AG10803 (cell line): ENCODE measurements at regions not wholly inside any gene's neighbourhood (a gene's known extent, or its start where the extent isn't known, plus 50 kb on each side); places are given as distances from the start of the nearest gene placed in this dataset.

Experiments used
- DNase-seq: peaks from one replicate; pipeline ENCODE4 v3.0.0; 2010; ENCODE audit warnings: low read depth
- H3K4me3 ChIP-seq: 2 replicates; pipeline ENCODE4 v1.5.1; 2011; ENCODE audit warnings: mild to moderate bottlenecking, low read length, control low read depth
- CTCF ChIP-seq: conservative IDR thresholded peaks from 2 replicates; pipeline ENCODE4 v1.5.1; 2011; ENCODE audit warnings: mild to moderate bottlenecking, low read length, control low read depth, inconsistent platforms

- DNase-seq, result no peak
- no peak overlapping the region for H3K4me3 ChIP-seq
- TF ChIP-seq CTCF, result no peak
Measured at GRCh38 chr17:79478841-79479240, 132.0 kb downstream of the RBFOX3 start.

- TF ChIP-seq CTCF, result no peak
- peak; percentile 13 for DNase-seq
- no peak overlapping the region for H3K4me3 ChIP-seq
Measured at GRCh38 chr17:79478051-79478461, 132.8 kb downstream of the RBFOX3 start.

GRCh38 chr17:79476074-79476652 is 134.7 kb downstream of the RBFOX3 start:
- no peak for DNase-seq
- TF ChIP-seq CTCF, result no peak
- no peak overlapping the region for H3K4me3 ChIP-seq

GRCh38 chr17:79473876-79474440 is 136.9 kb downstream of the RBFOX3 start:
- no peak for DNase-seq
- H3K4me3 ChIP-seq, result no peak overlapping the region
- no peak for TF ChIP-seq CTCF

- TF ChIP-seq CTCF, result no peak
- no peak for DNase-seq
- H3K4me3 ChIP-seq, result no peak overlapping the region
Measured at GRCh38 chr17:79473111-79473875, 137.6 kb downstream of the RBFOX3 start.

GRCh38 chr17:79470754-79471153 is 140.1 kb downstream of the RBFOX3 start:
- no peak overlapping the region for H3K4me3 ChIP-seq
- no peak for DNase-seq
- TF ChIP-seq CTCF, result no peak

GRCh38 chr17:79469646-79470045 is 141.2 kb downstream of the RBFOX3 start:
- H3K4me3 ChIP-seq, result no peak overlapping the region
- no peak for TF ChIP-seq CTCF
- DNase-seq, result no peak
